Stimulated activated naive CD4-positive, alpha-beta T cell (primary cell): ENCODE measurements at regions not wholly inside any gene's neighbourhood (a gene's known extent, or its start where the extent isn't known, plus 50 kb on each side); places are given as distances from the start of the nearest gene placed in this dataset.
"Not testable (repeated sequence)": the region's sequence is repeated elsewhere in the genome, so short reads cannot be mapped to it uniquely, and the experiment has no call there.

Experiments used
- DNase-seq, 6 experiments: peaks; one replicate each; lab custom pipeline; 2025; lab: John Stamatoyannopoulos, UW

GRCh38 chr16:14384745-14385144 is 245.3 kb downstream of the PARN start:
- no peak for DNase-seq

DNA sequence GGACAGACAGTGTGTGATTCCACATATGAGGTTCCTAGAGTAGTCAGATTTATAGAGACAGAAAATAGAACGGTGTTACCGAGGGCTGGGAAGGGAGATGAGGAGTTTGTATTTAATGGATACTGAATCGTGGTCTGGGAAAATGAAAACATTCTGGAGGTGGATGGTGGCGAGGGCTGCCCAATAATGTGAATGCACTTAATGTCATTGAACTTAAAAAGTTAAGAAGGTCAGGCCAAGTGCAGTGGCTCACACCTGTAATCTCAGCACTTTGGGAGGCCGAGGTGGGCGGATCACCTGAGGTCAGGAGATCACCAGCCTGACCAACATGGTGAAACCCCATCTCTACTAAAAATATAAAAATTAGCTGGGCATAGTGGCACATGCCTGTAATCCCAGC is 246.2 kb downstream of the PARN start:
- DNase-seq: not testable (repeated sequence)

DNA sequence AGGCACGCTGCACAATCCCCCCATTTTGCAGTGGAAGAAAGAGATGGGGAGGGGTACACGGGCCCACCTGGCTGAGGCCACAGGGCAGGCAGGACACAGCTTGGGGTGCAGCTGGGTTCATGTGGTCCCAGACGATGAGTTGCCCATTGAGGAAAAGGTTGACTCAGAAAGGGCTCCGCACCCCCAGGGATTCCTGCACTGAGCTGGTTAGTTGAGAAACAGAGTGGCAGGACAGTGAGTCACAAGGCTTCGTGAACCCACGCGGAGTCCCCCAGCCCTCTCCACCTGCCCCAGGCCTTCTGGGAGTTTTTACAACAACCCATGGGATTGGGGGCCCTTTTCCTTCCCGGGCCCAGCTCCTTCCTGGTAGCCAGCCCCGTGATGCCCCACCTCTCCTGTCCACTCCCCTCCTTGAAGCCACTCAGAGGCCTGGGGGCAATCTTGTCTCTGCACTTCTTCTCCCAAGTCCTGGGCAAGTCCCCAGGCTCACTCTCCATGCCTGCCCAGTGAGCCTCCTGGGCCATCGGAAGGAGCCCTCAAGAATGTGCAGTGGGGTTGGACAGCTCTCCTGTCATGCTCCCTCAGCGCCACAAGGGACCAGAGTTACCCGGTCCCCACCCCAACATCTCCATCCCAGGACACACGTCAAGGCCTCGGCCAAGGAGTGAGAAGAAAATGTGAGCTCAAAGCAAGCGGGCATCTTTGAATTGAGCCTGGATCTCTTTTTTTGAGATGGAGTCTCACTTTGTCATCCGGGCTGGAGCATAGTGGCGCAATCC is 251.2 kb downstream of the PARN start:
- no peak for DNase-seq

DNA sequence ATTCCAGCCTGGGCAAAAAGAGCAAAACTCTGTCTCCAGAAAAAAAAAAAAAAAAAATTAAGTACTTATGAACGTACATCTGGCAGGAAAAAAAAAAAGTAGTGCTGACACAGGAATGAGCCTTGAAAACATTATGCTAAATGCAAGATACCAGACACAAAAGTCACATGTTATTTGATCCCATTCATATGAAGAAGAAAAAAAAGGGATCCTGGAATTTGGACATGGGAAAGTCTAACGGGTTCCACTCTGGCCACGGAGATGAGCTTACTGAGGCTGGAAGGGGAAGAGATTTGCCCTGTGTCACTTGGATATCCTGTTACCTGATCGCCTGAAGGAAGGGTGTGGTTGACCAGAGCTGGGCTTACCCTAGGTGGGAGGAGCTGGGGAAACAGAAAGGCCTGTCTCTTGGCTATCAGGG is 251.9 kb downstream of the PARN start:
- no peak for DNase-seq

DNA sequence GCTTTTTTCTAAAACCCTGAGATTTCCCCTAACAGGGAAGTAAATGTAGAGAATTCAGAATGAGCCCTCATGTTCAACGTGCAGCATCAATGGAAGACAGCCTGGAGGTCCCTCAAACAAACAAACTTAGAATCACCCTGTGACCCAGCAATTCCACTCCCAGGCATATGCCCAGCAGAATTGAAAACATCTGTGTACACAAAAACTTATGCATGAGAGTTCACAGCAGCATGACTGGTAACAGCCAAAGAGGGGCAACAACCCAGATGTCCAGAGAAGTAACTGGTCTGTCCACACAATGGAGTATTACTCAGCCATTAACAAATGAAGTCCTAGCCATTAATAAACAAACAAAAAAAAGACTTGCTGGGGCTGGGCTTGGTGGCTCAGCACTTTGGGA is 252.7 kb downstream of the PARN start:
- DNase-seq: no peak

GRCh38 chr16:14375132-14375491 is 254.9 kb downstream of the PARN start:
- DNase-seq: no peak

GRCh38 chr16:14374451-14375131 is 255.5 kb downstream of the PARN start:
- DNase-seq: no peak

- no peak for DNase-seq
Measured at GRCh38 chr16:14373896-14374295, 256.2 kb downstream of the PARN start.

- no peak for DNase-seq
Measured at GRCh38 chr16:14373406-14373805, 256.7 kb downstream of the PARN start.

- DNase-seq: no peak
Measured at GRCh38 chr16:14372471-14372870, 257.6 kb downstream of the PARN start.

DNA sequence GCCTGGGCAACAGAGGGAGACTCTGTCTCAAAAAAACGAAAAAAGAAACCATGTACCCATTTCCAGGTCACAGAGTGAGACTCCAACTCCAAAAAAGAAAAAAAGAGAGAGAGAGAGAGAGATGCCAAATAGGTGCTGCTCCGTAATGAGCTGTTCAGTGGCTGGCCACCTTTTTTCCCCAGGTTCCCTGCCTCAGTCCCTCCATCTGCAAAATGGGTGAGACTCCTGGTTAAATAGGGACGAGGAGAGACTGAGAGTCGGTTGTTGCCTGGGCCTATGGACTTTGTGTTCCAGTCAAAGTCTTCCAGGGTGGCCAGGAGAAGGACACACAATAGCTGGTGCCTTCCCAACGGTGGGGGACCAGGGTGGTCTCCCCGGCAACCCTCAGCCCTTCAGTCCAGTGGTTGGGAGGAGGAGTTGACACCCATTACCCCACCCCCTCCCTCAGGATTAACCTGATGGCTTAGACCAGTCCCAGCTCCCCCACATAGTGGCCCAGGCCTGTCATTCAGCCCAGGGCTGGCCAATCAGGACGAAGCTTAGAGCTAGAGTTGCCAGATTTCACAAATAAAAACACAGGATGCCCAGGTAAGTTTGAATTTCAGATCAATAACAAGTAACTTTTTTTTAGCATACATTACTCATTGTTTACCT is 258.2 kb downstream of the PARN start:
- DNase-seq: no peak

- DNase-seq: no peak
Measured at GRCh38 chr16:14370736-14371234, 259.3 kb downstream of the PARN start.

- no peak for DNase-seq
Measured at GRCh38 chr16:14369734-14370598, 260.1 kb downstream of the PARN start.

DNA sequence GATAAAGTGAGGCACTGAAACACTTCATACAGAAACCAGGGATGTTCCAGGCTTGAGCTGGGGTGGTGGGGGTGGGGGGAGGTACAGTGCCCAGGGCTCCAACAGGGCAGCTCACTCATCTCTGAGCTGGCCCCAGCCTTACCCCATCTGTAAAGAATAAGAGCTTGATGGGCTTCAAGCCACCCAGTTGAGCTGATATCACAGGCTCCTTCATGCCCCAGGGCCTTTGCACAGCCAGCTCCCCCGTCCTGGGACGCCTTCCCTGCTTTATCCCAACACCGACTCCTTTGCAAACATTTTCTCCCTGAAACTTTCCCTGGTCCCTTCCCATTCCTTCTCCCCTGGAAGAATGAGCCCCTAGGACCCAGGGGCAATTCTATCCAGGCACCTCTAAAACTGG is 261.7 kb downstream of the PARN start:
- no peak for DNase-seq

DNA sequence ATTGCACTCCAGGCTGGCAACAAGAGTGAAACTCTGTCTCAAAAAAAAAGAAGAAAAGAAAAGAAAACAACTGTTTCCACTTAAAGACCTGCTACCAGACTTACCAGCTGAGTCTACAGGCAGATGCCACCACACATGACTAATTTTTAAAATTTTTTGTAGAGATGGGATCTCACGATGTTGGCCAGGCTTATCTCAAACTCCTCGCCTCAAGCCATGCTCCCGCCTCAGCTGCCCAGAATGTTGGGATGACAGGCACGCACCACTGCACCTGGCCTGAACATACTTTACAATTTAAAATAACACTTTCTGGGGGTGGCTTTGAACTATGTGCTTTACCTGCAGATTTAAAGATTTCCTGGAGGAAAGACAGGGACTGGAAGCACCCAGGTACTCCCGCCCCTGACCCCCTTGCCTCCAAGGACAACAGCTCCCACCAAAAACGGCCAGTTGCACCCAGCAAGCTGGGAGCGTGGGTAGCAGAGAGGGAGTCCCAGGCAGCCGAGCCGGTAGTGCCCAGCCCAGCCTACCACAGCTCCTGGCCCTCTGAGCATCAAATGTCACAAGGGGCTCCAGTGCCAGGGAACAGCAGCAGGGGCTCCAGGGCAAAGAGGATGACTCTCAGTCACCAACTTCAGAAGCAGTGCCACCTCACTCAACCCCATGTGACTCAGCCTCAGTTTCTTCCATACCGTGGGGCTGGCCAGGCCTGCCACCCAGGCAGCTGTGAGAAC is 262.9 kb downstream of the PARN start:
- DNase-seq: no peak

- no peak for DNase-seq
Measured at GRCh38 chr16:14366447-14366846, 263.6 kb downstream of the PARN start.

- DNase-seq: no peak
Measured at GRCh38 chr16:14365200-14365851, 264.7 kb downstream of the PARN start.

DNA sequence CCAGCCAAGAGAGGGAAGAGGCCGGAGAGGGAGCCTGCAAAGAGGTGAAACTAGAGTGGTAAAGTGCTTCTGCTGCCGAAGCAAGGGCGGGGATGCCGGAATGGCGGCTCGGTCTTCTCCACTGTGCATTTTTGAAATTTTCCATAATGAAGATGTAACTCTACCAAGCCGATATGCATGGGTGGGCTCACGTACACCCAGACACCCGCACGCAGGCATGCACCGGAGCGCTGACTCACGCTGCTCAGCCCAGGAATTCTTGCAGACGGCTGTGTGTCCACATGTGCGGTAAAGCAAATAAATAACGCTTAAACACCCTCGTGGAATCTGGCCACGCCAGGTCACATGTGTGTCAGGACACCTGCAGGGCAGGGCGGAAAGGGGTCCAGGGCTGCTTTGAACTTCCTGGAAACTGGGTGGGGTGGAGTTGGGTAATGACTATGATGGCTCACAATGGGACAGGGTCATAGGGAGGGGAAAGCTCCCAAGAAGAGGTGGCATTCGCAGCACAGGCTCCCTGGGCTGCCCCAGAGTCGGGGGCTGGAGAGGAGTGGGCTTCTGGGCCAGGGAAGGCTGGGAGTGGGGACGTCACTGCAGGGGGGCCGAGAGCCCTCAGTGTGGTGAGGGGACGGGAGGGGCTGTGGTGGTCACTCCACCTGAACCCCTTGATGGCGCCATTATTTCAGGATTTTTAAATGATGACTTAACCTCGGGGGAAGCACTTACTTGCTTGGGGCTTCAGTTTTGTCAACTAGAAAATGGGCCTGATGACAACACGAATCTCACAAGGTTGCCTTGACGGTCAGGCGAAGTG is 265.5 kb downstream of the PARN start:
- no peak for DNase-seq

- DNase-seq: no peak
Measured at GRCh38 chr16:14364112-14364385, 266.0 kb downstream of the PARN start.

DNA sequence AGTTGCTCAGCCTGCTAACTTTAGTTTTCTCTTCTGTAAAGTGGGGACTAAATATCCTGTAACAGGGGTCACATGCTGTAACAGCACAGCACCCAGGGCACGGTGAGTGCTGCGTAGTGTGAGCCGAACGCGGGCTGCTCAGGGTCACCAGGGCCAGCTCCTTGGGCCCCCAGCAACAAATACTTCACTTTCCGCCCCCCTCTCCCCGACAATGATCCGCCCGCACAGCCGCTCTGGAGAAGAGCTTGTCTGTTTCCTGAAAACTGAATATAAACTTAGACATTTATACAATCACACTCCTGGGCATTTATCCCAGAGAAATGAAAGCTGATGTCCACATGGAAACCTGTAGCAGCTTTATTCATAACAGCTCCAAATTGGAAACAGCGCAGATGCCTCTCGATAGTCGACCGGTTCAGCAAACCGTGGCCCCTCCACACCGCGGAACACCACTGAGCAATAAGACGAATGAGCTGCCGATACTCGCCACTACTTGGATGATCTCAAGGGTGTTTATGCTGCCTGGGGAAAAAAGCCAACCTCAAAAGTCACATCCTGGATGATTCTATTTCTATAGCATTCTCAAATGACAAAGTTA is 267.2 kb downstream of the PARN start:
- DNase-seq: no peak
